ENCODE measurements at regions not wholly inside any gene's neighbourhood (a gene's known extent, or its start where the extent isn't known, plus 50 kb on each side); places are given as distances from the start of the nearest gene placed in this dataset.

DNA sequence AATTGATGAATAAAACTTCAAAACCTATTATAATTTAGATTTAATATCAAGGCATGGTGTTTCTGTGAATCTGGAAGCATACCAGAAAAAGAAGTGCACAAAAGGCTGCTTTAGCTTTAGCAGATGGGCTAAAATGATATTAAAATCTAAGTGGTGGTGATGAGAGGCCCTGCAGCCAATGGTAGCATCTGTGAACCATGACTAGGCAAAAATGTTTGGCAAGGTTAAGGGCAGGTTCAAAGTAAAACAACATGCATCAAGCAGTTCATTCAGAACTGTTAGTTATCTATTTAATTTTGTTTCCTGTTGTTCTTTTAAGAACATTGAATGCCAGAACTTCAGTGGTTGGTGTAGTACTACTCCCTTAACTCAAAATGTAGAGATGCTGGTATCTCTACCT is 1736.9 kb upstream of the CELF4 start:
- TF ChIP-seq POLR2AphosphoS5 (IDR thresholded peaks at IDR 0.05), result no peak
- no peak for TF ChIP-seq CTCF (IDR thresholded peaks at IDR 0.05)
- TF ChIP-seq POLR2A (IDR thresholded peaks at IDR 0.05), result no peak
